Osteocyte (in vitro differentiated cells): ENCODE measurements at regions not wholly inside any gene's neighbourhood (a gene's known extent, or its start where the extent isn't known, plus 50 kb on each side); places are given as distances from the start of the nearest gene placed in this dataset.
"Not testable (repeated sequence)": the region's sequence is repeated elsewhere in the genome, so short reads cannot be mapped to it uniquely, and the experiment has no call there.

Source experiments
- DNase-seq: peaks from one replicate; pipeline ENCODE4 v3.0.0; 2021; ENCODE audit warnings: mixed read lengths; ENCODE audit not compliant: unreplicated experiment; ENCODE audit errors: extremely low spot score
- H3K27ac Mint-ChIP-seq: one replicate; pipeline ENCODE4 v1.8.0; 2021; ENCODE audit warnings: mild to moderate bottlenecking, mixed read lengths; ENCODE audit not compliant: unreplicated experiment
- H3K27me3 Mint-ChIP-seq: one replicate; pipeline ENCODE4 v1.8.0; 2021; ENCODE audit warnings: mixed read lengths; ENCODE audit not compliant: unreplicated experiment
- H3K36me3 Mint-ChIP-seq: one replicate; pipeline ENCODE4 v1.8.0; 2021; ENCODE audit warnings: mixed read lengths; ENCODE audit not compliant: unreplicated experiment
- H3K4me1 Mint-ChIP-seq: one replicate; pipeline ENCODE4 v1.8.0; 2021; ENCODE audit warnings: mixed read lengths; ENCODE audit not compliant: unreplicated experiment
- H3K4me3 Mint-ChIP-seq: one replicate; pipeline ENCODE4 v1.8.0; 2021; ENCODE audit warnings: mild to moderate bottlenecking, moderate library complexity, mixed read lengths; ENCODE audit not compliant: unreplicated experiment
- H3K9me3 Mint-ChIP-seq: one replicate; pipeline ENCODE4 v1.8.0; 2021; ENCODE audit warnings: mixed read lengths; ENCODE audit not compliant: unreplicated experiment
- CTCF ChIP-seq: fragments of 200-600 bp; sonication (generic); IDR thresholded peaks from 2 replicates; pipeline ENCODE4 v1.5.0; 2021; ENCODE audit warnings: antibody characterized with exemption, mild to moderate bottlenecking, moderate library complexity

DNA sequence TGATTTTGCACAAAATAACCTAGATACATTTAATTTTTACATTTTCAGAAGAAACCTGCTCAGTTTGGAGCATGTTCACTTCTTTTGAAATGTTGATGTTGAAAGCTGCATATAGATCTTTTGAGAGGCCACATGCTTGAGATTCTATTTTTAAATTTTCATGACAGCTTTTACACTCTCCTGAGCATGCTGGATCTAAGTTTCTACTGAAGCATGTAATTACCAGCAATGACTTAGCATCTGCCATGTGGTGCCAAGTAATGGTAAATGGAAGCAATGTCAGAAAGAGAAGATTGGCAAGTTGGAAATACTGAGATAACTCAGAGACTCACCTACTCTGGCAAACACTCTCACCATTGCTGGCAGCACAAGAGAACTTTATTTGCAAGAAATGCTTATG lies 310.6 kb downstream of the NSUN3 start:
- no peaks in the 10 kb centered on the region for H3K36me3 Mint-ChIP-seq
- H3K9me3 Mint-ChIP-seq: peaks cover 21% of the 10 kb centered on the region
- no peak overlapping the region for H3K4me3 Mint-ChIP-seq
- peaks cover 31% of the 10 kb centered on the region for H3K27me3 Mint-ChIP-seq
- H3K4me1 Mint-ChIP-seq: no peaks in the 10 kb centered on the region
- H3K27ac Mint-ChIP-seq: no peak overlapping the region
- TF ChIP-seq CTCF: no peak
- no peak for DNase-seq

GRCh38 chr3:94374439-94375161 lies 311.7 kb downstream of the NSUN3 start:
- Mint-ChIP-seq H3K36me3 (no peaks in the 10 kb centered on the region), H3K27ac (no peak overlapping the region), H3K4me1 (no peaks in the 10 kb centered on the region), H3K27me3 (peaks cover 25% of the 10 kb centered on the region), H3K9me3 (peaks cover 10% of the 10 kb centered on the region), H3K4me3 (no peak overlapping the region)
- TF ChIP-seq CTCF: no peak
- no peak for DNase-seq

DNA sequence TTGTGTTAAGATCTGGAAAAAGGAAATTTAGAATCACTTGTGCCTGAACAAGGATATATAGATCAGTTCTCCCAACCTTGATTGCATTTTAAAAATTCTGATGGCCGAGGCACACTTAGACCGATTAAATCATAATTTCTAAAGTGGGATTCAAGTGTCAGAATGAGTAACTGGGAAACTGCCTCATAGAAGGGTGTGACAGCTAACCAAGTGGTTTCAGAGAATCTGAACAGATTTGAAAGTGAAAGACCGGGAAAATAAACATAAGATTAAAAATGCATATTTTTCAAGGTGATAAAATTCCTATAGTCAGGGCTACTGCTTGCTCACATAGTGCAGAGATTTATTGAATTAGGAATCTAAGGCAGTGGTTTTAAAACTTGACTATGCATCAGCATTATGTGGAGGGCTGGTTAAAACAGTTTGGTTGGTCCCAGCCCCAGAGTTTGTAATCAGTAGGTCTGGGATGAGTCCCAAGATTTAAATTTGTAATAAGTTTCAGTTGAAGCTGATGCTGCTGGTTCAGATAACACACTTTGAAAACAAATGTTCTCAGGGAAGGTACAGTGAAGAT lies 314.3 kb downstream of the NSUN3 start:
- H3K27ac Mint-ChIP-seq, H3K4me3 Mint-ChIP-seq, H3K36me3 Mint-ChIP-seq, H3K4me1 Mint-ChIP-seq, DNase-seq, H3K9me3 Mint-ChIP-seq: not testable (repeated sequence)
- peaks cover 24% of the 10 kb centered on the region for H3K27me3 Mint-ChIP-seq

GRCh38 chr3:94377863-94378262 lies 315.0 kb downstream of the NSUN3 start:
- H3K9me3 Mint-ChIP-seq, H3K27ac Mint-ChIP-seq, DNase-seq, H3K36me3 Mint-ChIP-seq, H3K4me1 Mint-ChIP-seq, H3K4me3 Mint-ChIP-seq: not testable (repeated sequence)
- peaks cover 25% of the 10 kb centered on the region for H3K27me3 Mint-ChIP-seq

- no peak for DNase-seq
- H3K4me1 Mint-ChIP-seq: no peaks in the 10 kb centered on the region
- no peak overlapping the region for H3K27ac Mint-ChIP-seq
- peaks cover 22% of the 10 kb centered on the region for H3K27me3 Mint-ChIP-seq
- H3K36me3 Mint-ChIP-seq: no peaks in the 10 kb centered on the region
- no peak for TF ChIP-seq CTCF
- H3K9me3 Mint-ChIP-seq: no peaks in the 10 kb centered on the region
- H3K4me3 Mint-ChIP-seq: no peak overlapping the region
Observed at GRCh38 chr3:94378322-94378721, 315.5 kb downstream of the NSUN3 start.

GRCh38 chr3:94379264-94379663 lies 316.4 kb downstream of the NSUN3 start:
- Mint-ChIP-seq H3K36me3 (no peaks in the 10 kb centered on the region), H3K27ac (no peak overlapping the region), H3K4me3 (no peak overlapping the region), H3K9me3 (no peaks in the 10 kb centered on the region), H3K27me3 (peaks cover 24% of the 10 kb centered on the region), H3K4me1 (no peaks in the 10 kb centered on the region)
- no peak for DNase-seq
- TF ChIP-seq CTCF: no peak
